Endodermal cell (in vitro differentiated cells): ENCODE measurements at regions not wholly inside any gene's neighbourhood (a gene's known extent, or its start where the extent isn't known, plus 50 kb on each side); places are given as distances from the start of the nearest gene placed in this dataset.

ENCODE experiments used
- DNase-seq: peaks from one replicate; pipeline ENCODE4 v3.0.0-alpha.2; 2017
- H3K27ac ChIP-seq: 2 replicates; pipeline ENCODE4 v1.5.1; 2013; ENCODE audit warnings: mild to moderate bottlenecking, low read depth, low read length, moderate library complexity
- H3K27me3 ChIP-seq: 2 replicates; pipeline ENCODE4 v1.6.1; 2013; ENCODE audit warnings: mild to moderate bottlenecking, low read length, moderate library complexity; ENCODE audit not compliant: insufficient read depth, control insufficient read depth, poor library complexity, severe bottlenecking
- H3K36me3 ChIP-seq: 2 replicates; pipeline ENCODE4 v1.7.0; 2013; ENCODE audit warnings: mild to moderate bottlenecking, low read length, moderate library complexity; ENCODE audit not compliant: control insufficient read depth, insufficient read depth
- H3K4me1 ChIP-seq: one replicate; pipeline ENCODE4 v1.7.0; 2013; ENCODE audit warnings: low read length; ENCODE audit not compliant: control insufficient read depth, insufficient read depth
- H3K4me3 ChIP-seq: 2 replicates; pipeline ENCODE4 v1.5.1; 2013; ENCODE audit warnings: mild to moderate bottlenecking, low read length, moderate library complexity
- H3K9ac ChIP-seq: 2 replicates; pipeline ENCODE4 v1.6.1; 2013; ENCODE audit warnings: mild to moderate bottlenecking, low read length, moderate library complexity; ENCODE audit not compliant: poor library complexity, severe bottlenecking; ENCODE audit errors: extremely low read depth
- H3K9me3 ChIP-seq: 2 replicates; pipeline ENCODE4 v1.6.1; 2013; ENCODE audit warnings: mild to moderate bottlenecking, low read length, moderate library complexity; ENCODE audit not compliant: control insufficient read depth
- H3K27ac Mint-ChIP-seq: 2 replicates; pipeline ENCODE4 v1.8.0; 2020; ENCODE audit warnings: mixed read lengths
- H3K27me3 Mint-ChIP-seq: 2 replicates; pipeline ENCODE4 v1.8.0; 2021; ENCODE audit warnings: mild to moderate bottlenecking, mixed read lengths; ENCODE audit not compliant: insufficient read depth
- H3K36me3 Mint-ChIP-seq: 2 replicates; pipeline ENCODE4 v1.8.0; 2020; ENCODE audit warnings: low read depth, mixed read lengths
- H3K4me1 Mint-ChIP-seq: 2 replicates; pipeline ENCODE4 v1.8.0; 2020; ENCODE audit warnings: mixed read lengths
- H3K4me3 Mint-ChIP-seq: 2 replicates; pipeline ENCODE4 v1.8.0; 2020; ENCODE audit warnings: mild to moderate bottlenecking, moderate library complexity, mixed read lengths
- H3K9me3 Mint-ChIP-seq: 2 replicates; pipeline ENCODE4 v1.8.0; 2020; ENCODE audit warnings: mild to moderate bottlenecking, mixed read lengths
- WGBS, 2 experiments: methylation state at CpG; one replicate each; pipeline versions ENCODE4 v1.1.5 to v1.1.7; 2013; ENCODE audit warnings: missing lambda C conversion rate in 2 of 2, mixed read lengths in 1 of 2; ENCODE audit not compliant: insufficient coverage in 1 of 2, insufficient read length in 1 of 2; 5-methylcytosine and 5-hydroxymethylcytosine counted together
- TF ChIP-seq, protein P1 (sequence below): fragments of 200-600 bp; sonication (generic); conservative IDR thresholded peaks from 2 replicates; pipeline ENCODE4 v1.5.0; 2021; ENCODE audit warnings: antibody characterized with exemption, mild to moderate bottlenecking

- no peaks in the 10 kb centered on the region for H3K4me1 ChIP-seq
- Mint-ChIP-seq H3K36me3 (no peaks in the 10 kb centered on the region), H3K9me3 (peaks cover 17% of the 10 kb centered on the region), H3K4me1 (no peaks in the 10 kb centered on the region), H3K4me3 (no peak overlapping the region), H3K27me3 (no peaks in the 10 kb centered on the region), H3K27ac (no peak overlapping the region)
- H3K27me3 ChIP-seq, result no peaks in the 10 kb centered on the region
- H3K9ac ChIP-seq, result no peak overlapping the region
- no peaks in the 10 kb centered on the region for H3K36me3 ChIP-seq
- DNase-seq, result no peak
- no peak overlapping the region for H3K4me3 ChIP-seq
- H3K9me3 ChIP-seq, result no peaks in the 10 kb centered on the region
- TF ChIP-seq, protein P1, sequence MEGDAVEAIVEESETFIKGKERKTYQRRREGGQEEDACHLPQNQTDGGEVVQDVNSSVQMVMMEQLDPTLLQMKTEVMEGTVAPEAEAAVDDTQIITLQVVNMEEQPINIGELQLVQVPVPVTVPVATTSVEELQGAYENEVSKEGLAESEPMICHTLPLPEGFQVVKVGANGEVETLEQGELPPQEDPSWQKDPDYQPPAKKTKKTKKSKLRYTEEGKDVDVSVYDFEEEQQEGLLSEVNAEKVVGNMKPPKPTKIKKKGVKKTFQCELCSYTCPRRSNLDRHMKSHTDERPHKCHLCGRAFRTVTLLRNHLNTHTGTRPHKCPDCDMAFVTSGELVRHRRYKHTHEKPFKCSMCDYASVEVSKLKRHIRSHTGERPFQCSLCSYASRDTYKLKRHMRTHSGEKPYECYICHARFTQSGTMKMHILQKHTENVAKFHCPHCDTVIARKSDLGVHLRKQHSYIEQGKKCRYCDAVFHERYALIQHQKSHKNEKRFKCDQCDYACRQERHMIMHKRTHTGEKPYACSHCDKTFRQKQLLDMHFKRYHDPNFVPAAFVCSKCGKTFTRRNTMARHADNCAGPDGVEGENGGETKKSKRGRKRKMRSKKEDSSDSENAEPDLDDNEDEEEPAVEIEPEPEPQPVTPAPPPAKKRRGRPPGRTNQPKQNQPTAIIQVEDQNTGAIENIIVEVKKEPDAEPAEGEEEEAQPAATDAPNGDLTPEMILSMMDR, result no peak
- H3K27ac ChIP-seq, result no peak overlapping the region
- WGBS, 2 experiments, result no CpG with 5 or more reads among the region's 1 CpG
Observed at GRCh38 chr20:19161336-19161735, 51.1 kb upstream of the SLC24A3 start.
